ENCODE measurements at regions not wholly inside any gene's neighbourhood (a gene's known extent, or its start where the extent isn't known, plus 50 kb on each side); places are given as distances from the start of the nearest gene placed in this dataset.
"Not testable (repeated sequence)": the region's sequence is repeated elsewhere in the genome, so short reads cannot be mapped to it uniquely, and the experiment has no call there.

DNA sequence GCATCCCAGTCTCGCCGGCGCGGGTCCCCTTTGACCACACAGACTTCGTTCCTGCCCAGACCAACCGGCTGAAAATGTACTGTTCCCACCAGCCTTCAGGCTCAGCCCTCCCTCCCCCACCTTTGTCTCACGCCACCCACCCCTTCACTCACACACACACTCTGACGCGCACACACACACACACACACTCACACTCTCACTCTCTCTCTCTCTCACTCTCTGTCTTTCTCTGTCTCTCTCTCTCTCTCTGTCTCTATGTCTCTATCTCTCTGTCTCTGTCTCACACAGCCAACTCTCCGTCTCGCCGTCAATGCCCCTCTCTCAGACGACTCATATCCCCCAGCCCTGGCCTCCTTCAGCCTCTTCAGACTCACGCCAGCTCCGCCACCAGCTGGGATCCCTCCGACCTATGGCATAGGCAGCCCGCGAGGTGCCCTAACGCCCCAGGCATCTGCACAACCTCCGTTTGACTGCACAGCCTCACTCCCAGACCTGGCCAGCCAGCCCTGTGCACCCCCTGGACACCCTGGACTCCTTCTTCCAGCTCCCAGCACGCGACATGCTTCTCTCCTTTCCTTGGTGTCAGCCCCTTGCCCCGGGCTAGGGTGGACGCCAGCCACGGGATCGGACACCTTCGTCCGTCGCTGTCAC lies 53.4 kb upstream of the FCGR2A start:
- TF ChIP-seq, protein P1, sequence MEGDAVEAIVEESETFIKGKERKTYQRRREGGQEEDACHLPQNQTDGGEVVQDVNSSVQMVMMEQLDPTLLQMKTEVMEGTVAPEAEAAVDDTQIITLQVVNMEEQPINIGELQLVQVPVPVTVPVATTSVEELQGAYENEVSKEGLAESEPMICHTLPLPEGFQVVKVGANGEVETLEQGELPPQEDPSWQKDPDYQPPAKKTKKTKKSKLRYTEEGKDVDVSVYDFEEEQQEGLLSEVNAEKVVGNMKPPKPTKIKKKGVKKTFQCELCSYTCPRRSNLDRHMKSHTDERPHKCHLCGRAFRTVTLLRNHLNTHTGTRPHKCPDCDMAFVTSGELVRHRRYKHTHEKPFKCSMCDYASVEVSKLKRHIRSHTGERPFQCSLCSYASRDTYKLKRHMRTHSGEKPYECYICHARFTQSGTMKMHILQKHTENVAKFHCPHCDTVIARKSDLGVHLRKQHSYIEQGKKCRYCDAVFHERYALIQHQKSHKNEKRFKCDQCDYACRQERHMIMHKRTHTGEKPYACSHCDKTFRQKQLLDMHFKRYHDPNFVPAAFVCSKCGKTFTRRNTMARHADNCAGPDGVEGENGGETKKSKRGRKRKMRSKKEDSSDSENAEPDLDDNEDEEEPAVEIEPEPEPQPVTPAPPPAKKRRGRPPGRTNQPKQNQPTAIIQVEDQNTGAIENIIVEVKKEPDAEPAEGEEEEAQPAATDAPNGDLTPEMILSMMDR (IDR thresholded peaks at IDR 0.05; ENCODE audit: borderline replicate concordance, extremely low read depth, low read length, poor library complexity, severe bottlenecking): not testable (repeated sequence)
- not testable (repeated sequence) for TF ChIP-seq EZH2 (IDR thresholded peaks at IDR 0.05; ENCODE audit: borderline replicate concordance, low read depth, low read length, severe bottlenecking)
